ENCODE measurements at regions not wholly inside any gene's neighbourhood (a gene's known extent, or its start where the extent isn't known, plus 50 kb on each side); places are given as distances from the start of the nearest gene placed in this dataset.

GRCh38 chr6:169098116-169098515, 155.5 kb downstream of the THBS2 start:
- TF ChIP-seq EZH2phosphoT487 (IDR thresholded peaks at IDR 0.05; ENCODE audit: low read length), result no peak
- TF ChIP-seq CTCF (IDR thresholded peaks at IDR 0.05; ENCODE audit: low read length), result no peak
